ELF-1 (cell line): ENCODE measurements at regions not wholly inside any gene's neighbourhood (a gene's known extent, or its start where the extent isn't known, plus 50 kb on each side); places are given as distances from the start of the nearest gene placed in this dataset.
"Not testable (repeated sequence)": the region's sequence is repeated elsewhere in the genome, so short reads cannot be mapped to it uniquely, and the experiment has no call there.

ENCODE experiments used
- DNase-seq: peaks from one replicate; pipeline ENCODE4 v3.0.0-alpha.2; 2016; ENCODE audit warnings: low read depth, low spot score

GRCh38 chr11:35046681-35047080 lies 92.3 kb upstream of the CD44 start:
- no peak for DNase-seq

- DNase-seq: no peak
These were observed 91.8 kb upstream of the CD44 start for GRCh38 chr11:35047179-35047578.

GRCh38 chr11:35047769-35048168 lies 91.2 kb upstream of the CD44 start:
- DNase-seq: no peak

- DNase-seq: not testable (repeated sequence)
These were observed 90.6 kb upstream of the CD44 start for GRCh38 chr11:35048346-35048745.

- no peak for DNase-seq
These were observed 89.0 kb upstream of the CD44 start for GRCh38 chr11:35049859-35050531.

- no peak for DNase-seq
These were observed 88.4 kb upstream of the CD44 start for GRCh38 chr11:35050541-35050995.

- no peak for DNase-seq
These were observed 82.4 kb upstream of the CD44 start for GRCh38 chr11:35056391-35057093.

- DNase-seq: no peak
These were observed 80.9 kb upstream of the CD44 start for GRCh38 chr11:35057926-35058668.

- DNase-seq: no peak
These were observed 80.1 kb upstream of the CD44 start for GRCh38 chr11:35058669-35059434.

GRCh38 chr11:35061516-35062440 lies 77.2 kb upstream of the CD44 start:
- no peak for DNase-seq

GRCh38 chr11:35063488-35063931 lies 75.5 kb upstream of the CD44 start:
- no peak for DNase-seq

GRCh38 chr11:35064114-35064800 lies 74.7 kb upstream of the CD44 start:
- DNase-seq: no peak

GRCh38 chr11:35065566-35065965 lies 73.4 kb upstream of the CD44 start:
- no peak for DNase-seq

- DNase-seq: no peak
These were observed 72.9 kb upstream of the CD44 start for GRCh38 chr11:35066030-35066429.

- DNase-seq: no peak
These were observed 72.1 kb upstream of the CD44 start for GRCh38 chr11:35066783-35067423.

- DNase-seq: no peak
These were observed 67.2 kb upstream of the CD44 start for GRCh38 chr11:35071722-35072121.

GRCh38 chr11:35073691-35074419 lies 65.1 kb upstream of the CD44 start:
- no peak for DNase-seq

- no peak for DNase-seq
These were observed 62.5 kb upstream of the CD44 start for GRCh38 chr11:35076201-35077100.
